ENCODE measurements at regions not wholly inside any gene's neighbourhood (a gene's known extent, or its start where the extent isn't known, plus 50 kb on each side); places are given as distances from the start of the nearest gene placed in this dataset.

- TF ChIP-seq CTCF (IDR thresholded peaks at IDR 0.05) (no peak), POLR2A (IDR thresholded peaks at IDR 0.05) (no peak)
Measured at GRCh38 chr10:113495553-113495952, 57.3 kb upstream of the HABP2 start.
